Liver (tissue), 8 donors: ENCODE measurements at regions not wholly inside any gene's neighbourhood (a gene's known extent, or its start where the extent isn't known, plus 50 kb on each side); places are given as distances from the start of the nearest gene placed in this dataset.

ENCODE experiments used
- DNase-seq: peaks from one replicate; pipeline ENCODE4 v3.0.0-alpha.2; 2017; ENCODE audit warnings: low spot score
- H3K27ac ChIP-seq, 2 donors: one replicate each; pipeline ENCODE4 v1.7.0; 2013; ENCODE audit warnings: inconsistent platforms in 2 of 2, low read length in 2 of 2, control low read depth in 1 of 2, low read depth in 1 of 2, mild to moderate bottlenecking in 1 of 2
- H3K27me3 ChIP-seq, 4 donors: one replicate each; pipeline versions ENCODE4 v1.6.1 to v1.7.0; 2013; ENCODE audit warnings: low read length in 3 of 4, inconsistent platforms in 1 of 4, mild to moderate bottlenecking in 1 of 4, moderate library complexity in 1 of 4; ENCODE audit not compliant: control insufficient read depth in 4 of 4, insufficient read depth in 4 of 4
- H3K36me3 ChIP-seq, 4 donors: one replicate each; pipeline versions ENCODE4 v1.6.1 to v1.7.0; 2013; ENCODE audit warnings: low read length in 3 of 4, mild to moderate bottlenecking in 3 of 4, low read depth in 1 of 4, moderate library complexity in 1 of 4; ENCODE audit not compliant: control insufficient read depth in 4 of 4, insufficient read depth in 3 of 4
- H3K4me1 ChIP-seq, 4 donors: one replicate each; pipeline versions ENCODE4 v1.6.1 to v1.7.0; 2013; ENCODE audit warnings: low read length in 3 of 4, mild to moderate bottlenecking in 3 of 4, moderate library complexity in 1 of 4; ENCODE audit not compliant: control insufficient read depth in 4 of 4, insufficient read depth in 4 of 4
- H3K4me3 ChIP-seq, 3 donors: one replicate each; pipeline versions ENCODE4 v1.6.1 to v1.7.0; 2013; ENCODE audit warnings: low read length in 3 of 3, control low read depth in 1 of 3, low read depth in 1 of 3, mild to moderate bottlenecking in 1 of 3
- H3K9ac ChIP-seq, 2 donors: one replicate each; pipeline ENCODE4 v1.7.0; 2013; ENCODE audit warnings: low read length in 2 of 2, mild to moderate bottlenecking in 2 of 2, moderate library complexity in 2 of 2, control low read depth in 1 of 2, low read depth in 1 of 2
- H3K9me3 ChIP-seq, 4 donors: one replicate each; pipeline versions ENCODE4 v1.6.1 to v1.7.0; 2013; ENCODE audit warnings: low read length in 3 of 4; ENCODE audit not compliant: control insufficient read depth in 4 of 4
- ATF3 ChIP-seq: IDR thresholded peaks from 2 replicates; pipeline ENCODE4 v1.6.1; 2016; ENCODE audit warnings: antibody characterized with exemption
- CTCF ChIP-seq: fragments of 150-350 bp; IDR thresholded peaks from 2 replicates; pipeline ENCODE4 v1.5.1; 2017; ENCODE audit warnings: improper control_type of control experiment, low read depth, low read length; ENCODE audit not compliant: missing input control
- EGR1 ChIP-seq, 2 donors: IDR thresholded peaks; 2 replicates each; pipeline ENCODE4 v1.6.1; 2016 to 2018; ENCODE audit warnings: antibody characterized with exemption in 2 of 2, low read depth in 2 of 2
- FOXA1 ChIP-seq: IDR thresholded peaks from 2 replicates; pipeline ENCODE4 v1.6.1; 2016; ENCODE audit warnings: antibody characterized with exemption
- FOXA2 ChIP-seq: IDR thresholded peaks from 2 replicates; pipeline ENCODE4 v1.6.1; 2016; ENCODE audit warnings: antibody characterized with exemption
- GABPA ChIP-seq, 2 donors: IDR thresholded peaks in 1 of 2; conservative IDR thresholded peaks in 1 of 2; 2 replicates each; pipeline ENCODE4 v1.6.1; 2016; ENCODE audit warnings: antibody characterized with exemption in 2 of 2, mild to moderate bottlenecking in 1 of 2, moderate library complexity in 1 of 2
- HNF4A ChIP-seq, 2 donors: conservative IDR thresholded peaks; 2 replicates each; pipeline ENCODE4 v1.6.1; 2016; ENCODE audit warnings: antibody characterized with exemption in 2 of 2, mild to moderate bottlenecking in 2 of 2
- HNF4G ChIP-seq: IDR thresholded peaks from 2 replicates; pipeline ENCODE4 v1.6.1; 2016; ENCODE audit warnings: antibody characterized with exemption
- JUND ChIP-seq, 2 donors: IDR thresholded peaks; 2 replicates each; pipeline ENCODE4 v1.6.1; 2016; ENCODE audit warnings: antibody characterized with exemption in 2 of 2
- NR2F2 ChIP-seq: IDR thresholded peaks from 2 replicates; pipeline ENCODE4 v1.6.1; 2016; ENCODE audit warnings: antibody characterized with exemption
- RAD21 ChIP-seq, 2 donors: IDR thresholded peaks; 2 replicates each; pipeline ENCODE4 v1.6.1; 2016; ENCODE audit warnings: antibody characterized with exemption in 2 of 2, mild to moderate bottlenecking in 2 of 2
- REST ChIP-seq: IDR thresholded peaks from 2 replicates; pipeline ENCODE4 v1.6.1; 2016; ENCODE audit warnings: antibody characterized with exemption, mild to moderate bottlenecking
- RXRA ChIP-seq, 2 donors: IDR thresholded peaks; 2 replicates each; pipeline ENCODE4 v1.6.1; 2017 to 2018; ENCODE audit warnings: antibody characterized with exemption in 2 of 2, mild to moderate bottlenecking in 1 of 2
- SP1 ChIP-seq: IDR thresholded peaks from 2 replicates; pipeline ENCODE4 v1.6.1; 2018; ENCODE audit warnings: antibody characterized with exemption, mild to moderate bottlenecking
- TAF1 ChIP-seq: conservative IDR thresholded peaks from 2 replicates; pipeline ENCODE4 v1.6.1; 2016; ENCODE audit warnings: antibody characterized with exemption, mild to moderate bottlenecking
- YY1 ChIP-seq: IDR thresholded peaks from 2 replicates; pipeline ENCODE4 v1.6.1; 2016; ENCODE audit warnings: antibody characterized with exemption, mild to moderate bottlenecking
- ZBTB33 ChIP-seq: IDR thresholded peaks from 2 replicates; pipeline ENCODE4 v1.6.1; 2016; ENCODE audit warnings: antibody characterized with exemption
- WGBS: extraction: QIAGEN DNeasy Blood & Tissue Kit; methylation state at CpG from one replicate; pipeline ENCODE4 v1.1.7; 2013; 5-methylcytosine and 5-hydroxymethylcytosine counted together
- donor health status: healthy.
- donor health status: healthy.
- donor health status: healthy.
- donor health status: healthy.
- donor health status: healthy.

GRCh38 chr4:189265515-189265914, 675.2 kb upstream of the FRG1 start (continued):
- TF ChIP-seq ATF3 (no peak), RXRA (IDR thresholded peaks at IDR 0.05) (no peak), HNF4G (no peak), SP1 (no peak), FOXA2 (no peak), RAD21 (IDR thresholded peaks at IDR 0.05) (no peak), TAF1 (no peak), GABPA (IDR thresholded peaks at IDR 0.05 in 1 of 2, conservative IDR thresholded peaks at IDR 0.05 in 1 of 2) (no peak)

- Histone ChIP-seq H3K9ac (no peak overlapping the region), H3K4me1 (no peaks in the 10 kb centered on the region), H3K4me3 (no peak overlapping the region), H3K9me3 (no peaks in the 10 kb centered on the region), H3K27ac (no peak overlapping the region), H3K27me3 (no peaks in the 10 kb centered on the region), H3K36me3 (no peaks in the 10 kb centered on the region)
- TF ChIP-seq JUND (IDR thresholded peaks at IDR 0.05) (no peak), HNF4G (no peak), CTCF (no peak), GABPA (IDR thresholded peaks at IDR 0.05 in 1 of 2, conservative IDR thresholded peaks at IDR 0.05 in 1 of 2) (no peak), YY1 (no peak), RXRA (IDR thresholded peaks at IDR 0.05) (no peak), SP1 (no peak), NR2F2 (no peak), EGR1 (IDR thresholded peaks at IDR 0.05; ENCODE audit: low read depth in 2 of 2) (no peak), TAF1 (no peak), FOXA1 (no peak), ZBTB33 (no peak)
- 81% methylated on average over 3 of the region's 3 CpGs for WGBS
- no peak for DNase-seq
Observed at GRCh38 chr4:189267312-189267965, 673.2 kb upstream of the FRG1 start.

- no peak overlapping the region for H3K9ac ChIP-seq
- no peak overlapping the region for H3K27ac ChIP-seq
- TF ChIP-seq YY1 = no peak
- no peak for TF ChIP-seq FOXA2
- no peak for TF ChIP-seq CTCF
- TF ChIP-seq ZBTB33 = no peak
- no peak for TF ChIP-seq HNF4A (conservative IDR thresholded peaks at IDR 0.05)
- no peak for TF ChIP-seq REST
- 40% methylated on average over 3 of the region's 3 CpGs for WGBS
- no peaks in the 10 kb centered on the region for H3K27me3 ChIP-seq
- no peak overlapping the region for H3K4me3 ChIP-seq
- no peaks in the 10 kb centered on the region for H3K36me3 ChIP-seq
- no peaks in the 10 kb centered on the region for H3K9me3 ChIP-seq
- no peaks in the 10 kb centered on the region for H3K4me1 ChIP-seq
- no peak for DNase-seq
Observed at GRCh38 chr4:189278597-189279165, 662.0 kb upstream of the FRG1 start.
